Esophagus (tissue), 2 donors: ENCODE measurements at regions not wholly inside any gene's neighbourhood (a gene's known extent, or its start where the extent isn't known, plus 50 kb on each side); places are given as distances from the start of the nearest gene placed in this dataset.

Experiments used
- H3K27ac ChIP-seq, 2 donors: one replicate each; pipeline ENCODE4 v1.5.1; 2013; ENCODE audit warnings: low read depth in 2 of 2, mild to moderate bottlenecking in 2 of 2, inconsistent platforms in 1 of 2, low read length in 1 of 2, moderate library complexity in 1 of 2
- H3K27me3 ChIP-seq, 2 donors: one replicate each; pipeline ENCODE4 v1.6.1; 2013; ENCODE audit warnings: low read length in 2 of 2, control low read depth in 1 of 2, mild to moderate bottlenecking in 1 of 2; ENCODE audit not compliant: insufficient read depth in 2 of 2, control insufficient read depth in 1 of 2
- H3K36me3 ChIP-seq, 2 donors: one replicate each; pipeline ENCODE4 v1.6.1; 2013; ENCODE audit warnings: low read length in 1 of 2; ENCODE audit not compliant: control insufficient read depth in 2 of 2, insufficient read depth in 2 of 2
- H3K4me1 ChIP-seq, 2 donors: one replicate each; pipeline ENCODE4 v1.6.1; 2013; ENCODE audit warnings: low read length in 1 of 2; ENCODE audit not compliant: control insufficient read depth in 2 of 2, insufficient read depth in 2 of 2
- H3K4me3 ChIP-seq, 2 donors: one replicate each; pipeline ENCODE4 v1.5.1; 2013; ENCODE audit warnings: low read length in 2 of 2, mild to moderate bottlenecking in 2 of 2, low read depth in 1 of 2, moderate library complexity in 1 of 2
- H3K9me3 ChIP-seq, 2 donors: one replicate each; pipeline ENCODE4 v1.6.1; 2013; ENCODE audit warnings: mild to moderate bottlenecking in 2 of 2, low read depth in 1 of 2, low read length in 1 of 2, moderate library complexity in 1 of 2; ENCODE audit not compliant: control insufficient read depth in 2 of 2, insufficient read depth in 1 of 2
- WGBS, 2 donors: extraction: QIAGEN DNeasy Blood & Tissue Kit; methylation state at CpG; one replicate each; pipeline ENCODE4 v1.1.7; 2013; 5-methylcytosine and 5-hydroxymethylcytosine counted together
- donor health status: healthy with polysubstance abuse.
- donor health status: Bipolar disorder and iron deficiency.

DNA sequence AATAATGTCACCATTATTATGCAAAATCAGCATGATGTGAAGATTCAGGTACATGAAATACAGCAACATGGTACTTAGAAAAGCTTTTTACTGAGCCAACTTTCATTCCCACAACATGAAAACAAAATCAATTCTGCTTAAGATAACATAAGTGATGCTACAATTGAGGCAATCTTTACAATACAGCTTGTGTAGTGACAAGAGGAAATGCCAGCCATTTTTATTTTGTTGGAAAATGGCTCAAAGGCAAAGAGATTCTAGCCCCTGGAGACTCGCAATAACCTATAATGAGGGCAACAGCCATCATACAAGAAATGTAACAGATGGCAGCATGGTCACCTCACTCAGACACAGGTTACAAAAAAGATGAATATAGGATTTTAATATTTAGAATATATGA is 560.4 kb downstream of the SPOCK3 start:
- H3K9me3 ChIP-seq: peaks cover 0 to 2% of the 10 kb centered on the region in 2 donors
- 83 to 89% methylated on average over 1 of the region's 1 CpG for WGBS, 2 donors
- H3K4me1 ChIP-seq: no peaks in the 10 kb centered on the region
- no peaks in the 10 kb centered on the region for H3K27me3 ChIP-seq
- no peak overlapping the region for H3K27ac ChIP-seq
- H3K36me3 ChIP-seq: no peaks in the 10 kb centered on the region
- no peak overlapping the region for H3K4me3 ChIP-seq

DNA sequence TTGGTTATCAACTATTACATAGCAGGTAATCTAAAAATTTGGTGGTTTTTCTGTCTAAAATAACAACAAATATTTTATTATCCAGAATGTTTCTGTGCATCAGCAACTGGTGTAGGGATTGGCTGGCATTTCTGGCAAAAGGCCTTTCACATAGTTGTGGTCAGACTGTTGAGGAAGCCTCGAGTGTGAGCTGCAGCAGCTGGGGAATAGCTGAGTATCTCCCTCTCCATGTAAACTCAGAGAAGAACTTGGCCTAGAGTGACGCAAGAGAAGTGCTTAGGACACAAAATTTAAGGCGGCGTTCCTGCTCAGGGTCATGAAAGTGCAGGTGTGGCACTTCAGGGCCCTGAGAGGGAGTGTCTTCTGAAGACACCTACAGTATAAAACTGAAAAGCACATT is 558.9 kb downstream of the SPOCK3 start:
- WGBS, 2 donors: 65 to 68% methylated on average over 4 of the region's 4 CpGs
- H3K4me3 ChIP-seq: no peak overlapping the region
- no peaks in the 10 kb centered on the region for H3K4me1 ChIP-seq
- peaks cover 0 to 2% of the 10 kb centered on the region in 2 donors for H3K9me3 ChIP-seq
- H3K36me3 ChIP-seq: no peaks in the 10 kb centered on the region
- H3K27me3 ChIP-seq: no peaks in the 10 kb centered on the region
- no peak overlapping the region for H3K27ac ChIP-seq

DNA sequence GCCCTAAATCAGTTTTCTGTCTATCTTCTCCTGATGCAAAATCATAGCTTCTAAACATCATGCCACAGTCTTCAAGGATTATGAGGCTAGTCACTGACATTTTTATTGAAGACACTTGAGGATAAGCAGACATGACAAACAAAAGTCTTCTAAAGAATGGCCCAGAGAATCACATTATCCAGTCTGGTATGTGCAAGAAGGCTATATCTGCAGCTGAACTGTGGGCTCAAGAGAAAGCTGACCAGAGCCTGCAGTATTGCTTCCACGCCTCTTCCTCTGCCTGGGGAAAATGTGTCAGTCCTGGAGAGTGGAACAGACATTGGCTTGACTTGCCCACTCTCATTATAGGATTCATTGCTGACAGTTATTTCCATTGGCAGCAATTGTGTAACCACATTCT is 553.5 kb downstream of the SPOCK3 start:
- Histone ChIP-seq H3K4me1 (no peaks in the 10 kb centered on the region), H3K27ac (no peak overlapping the region), H3K4me3 (no peak overlapping the region), H3K36me3 (no peaks in the 10 kb centered on the region), H3K9me3 (peaks cover 0 to 2% of the 10 kb centered on the region in 2 donors), H3K27me3 (no peaks in the 10 kb centered on the region)
- 69 to 83% methylated on average over 1 of the region's 1 CpG for WGBS, 2 donors

DNA sequence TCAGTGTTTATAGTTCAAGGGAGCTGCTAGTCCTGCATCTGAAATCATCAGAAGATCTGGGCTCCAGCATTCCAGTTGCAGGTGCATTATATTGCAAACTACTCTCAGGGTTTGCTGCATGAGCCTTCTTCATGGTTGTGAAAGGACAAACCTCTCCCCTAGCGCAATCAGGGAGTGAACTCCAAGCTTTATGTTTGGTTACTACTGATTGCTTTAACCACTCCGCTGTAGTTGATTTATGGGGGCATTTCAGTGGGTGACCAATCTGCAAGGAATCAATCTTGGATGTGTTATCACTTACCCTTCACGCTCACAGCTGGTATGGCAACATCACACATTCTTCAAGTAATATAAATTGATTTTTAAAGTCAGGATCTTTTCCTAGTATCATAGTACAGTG is 552.1 kb downstream of the SPOCK3 start:
- H3K4me1 ChIP-seq: no peaks in the 10 kb centered on the region
- H3K9me3 ChIP-seq: peaks cover 0 to 2% of the 10 kb centered on the region in 2 donors
- no peaks in the 10 kb centered on the region for H3K36me3 ChIP-seq
- 56 to 62% methylated on average over 3 of the region's 3 CpGs for WGBS, 2 donors
- H3K27me3 ChIP-seq: no peaks in the 10 kb centered on the region
- H3K27ac ChIP-seq: no peak overlapping the region
- no peak overlapping the region for H3K4me3 ChIP-seq
